Keratinocyte (primary cell): ENCODE measurements at regions not wholly inside any gene's neighbourhood (a gene's known extent, or its start where the extent isn't known, plus 50 kb on each side); places are given as distances from the start of the nearest gene placed in this dataset.
"Not testable (repeated sequence)": the region's sequence is repeated elsewhere in the genome, so short reads cannot be mapped to it uniquely, and the experiment has no call there.

ENCODE experiments used
- DNase-seq: peaks from one replicate; pipeline ENCODE4 v3.0.0-alpha.2; 2011; ENCODE audit warnings: low read depth, missing footprints, low spot score
- FAIRE-seq: peaks from 2 replicates; lab custom pipeline; 2011; peaks lifted over from hg19 to GRCh38; lab: Jason Lieb, UNC
- H2AFZ ChIP-seq: 2 replicates; pipeline ENCODE4 v1.6.0; 2012; ENCODE audit warnings: low read length, control low read depth, inconsistent platforms; ENCODE audit not compliant: control insufficient read depth
- H3K27ac ChIP-seq: 2 replicates; pipeline ENCODE4 v1.5.1; 2011; ENCODE audit warnings: low read length; ENCODE audit not compliant: control insufficient read depth, insufficient read depth
- H3K27me3 ChIP-seq: 3 replicates; pipeline ENCODE4 v1.6.0; 2011; ENCODE audit warnings: low read length; ENCODE audit not compliant: control insufficient read depth, insufficient read depth; ENCODE audit errors: extremely low read depth
- H3K36me3 ChIP-seq, 2 experiments: 2 replicates in 1 of 2; 3 replicates in 1 of 2; pipeline ENCODE4 v1.5.1; 2011; ENCODE audit warnings: low read length in 2 of 2, mild to moderate bottlenecking in 1 of 2; ENCODE audit not compliant: control insufficient read depth in 2 of 2, insufficient read depth in 2 of 2; ENCODE audit errors: extremely low read depth in 1 of 2
- H3K4me1 ChIP-seq: 3 replicates; pipeline ENCODE4 v1.5.1; 2011; ENCODE audit warnings: low read length; ENCODE audit not compliant: control insufficient read depth, insufficient read depth; ENCODE audit errors: extremely low read depth
- H3K4me2 ChIP-seq: 3 replicates; pipeline ENCODE4 v1.6.0; 2011; ENCODE audit warnings: low read depth, low read length; ENCODE audit not compliant: control insufficient read depth, insufficient read depth; ENCODE audit errors: extremely low read depth
- H3K4me3 ChIP-seq, 3 experiments: fragments of 200-600 bp in 1 of 3; sonication (generic) in 1 of 3; 2 replicates in 2 of 3; 3 replicates in 1 of 3; pipeline ENCODE4 v1.5.1; 2011 to 2016; ENCODE audit warnings: low read length in 3 of 3, mild to moderate bottlenecking in 3 of 3, control low read depth in 2 of 3, inconsistent platforms in 1 of 3, low read depth in 1 of 3, mixed read lengths in 1 of 3, mixed run types in 1 of 3, moderate library complexity in 1 of 3; ENCODE audit not compliant: control insufficient read depth in 2 of 3, insufficient read depth in 2 of 3; ENCODE audit errors: extremely low read depth in 1 of 3
- H3K79me2 ChIP-seq: 2 replicates; pipeline ENCODE4 v1.6.0; 2012; ENCODE audit warnings: low read length; ENCODE audit not compliant: control insufficient read depth, insufficient read depth
- H3K9ac ChIP-seq: 3 replicates; pipeline ENCODE4 v1.6.0; 2011; ENCODE audit warnings: low read length; ENCODE audit not compliant: control insufficient read depth, insufficient read depth; ENCODE audit errors: extremely low read depth
- H3K9me1 ChIP-seq: 3 replicates; pipeline ENCODE4 v1.6.0; 2011; ENCODE audit warnings: low read length; ENCODE audit not compliant: control insufficient read depth, insufficient read depth; ENCODE audit errors: extremely low read depth
- H3K9me3 ChIP-seq: 2 replicates; pipeline ENCODE4 v1.5.1; 2012; ENCODE audit warnings: low read depth, low read length; ENCODE audit not compliant: control insufficient read depth
- H4K20me1 ChIP-seq: 3 replicates; pipeline ENCODE4 v1.6.0; 2011; ENCODE audit warnings: low read length; ENCODE audit not compliant: control insufficient read depth, insufficient read depth; ENCODE audit errors: extremely low read depth
- CTCF ChIP-seq, 3 experiments: IDR thresholded peaks in 1 of 3; conservative IDR thresholded peaks in 1 of 3; optimal IDR thresholded peaks in 1 of 3; 2 replicates in 2 of 3; 3 replicates in 1 of 3; pipeline versions ENCODE3 to v1.5.1; 2011; ENCODE audit warnings: low read length in 3 of 3, mild to moderate bottlenecking in 3 of 3, moderate library complexity in 2 of 3, control low read depth in 1 of 3, inconsistent platforms in 1 of 3; ENCODE audit not compliant: insufficient read depth in 2 of 3; ENCODE audit errors: extremely low read depth in 1 of 3
- EZH2 ChIP-seq: IDR thresholded peaks from one replicate; pipeline ENCODE4 v1.6.1; 2012; ENCODE audit warnings: inconsistent platforms, mild to moderate bottlenecking, low read length, moderate library complexity
- dilution Hi-C: fragments of 300-500 bp; cut with MboI; formaldehyde crosslinking; loops from one replicate; pipeline ENCODE4 v1.7.0; 2020; ENCODE audit warnings: low sequenced_read_pairs; ENCODE audit not compliant: extremely low pct_ligation_motif_present

- Histone ChIP-seq H3K27me3 (no peaks in the 10 kb centered on the region), H3K9me1 (no peaks in the 10 kb centered on the region), H3K9ac (no peak overlapping the region), H4K20me1 (no peaks in the 10 kb centered on the region), H3K9me3 (no peaks in the 10 kb centered on the region), H3K4me2 (no peak overlapping the region), H3K27ac (no peak overlapping the region), H3K4me1 (no peaks in the 10 kb centered on the region), H3K79me2 (no peaks in the 10 kb centered on the region), H3K4me3 (no peak overlapping the region), H2AFZ (no peak overlapping the region), H3K36me3 (no peaks in the 10 kb centered on the region)
- DNase-seq (no peak), FAIRE-seq (no peak)
- TF ChIP-seq CTCF (optimal IDR thresholded peaks at IDR 0.05 in 1 of 3, IDR thresholded peaks at IDR 0.05 in 1 of 3, conservative IDR thresholded peaks at IDR 0.05 in 1 of 3; ENCODE audit: extremely low read depth in 1 of 3, insufficient read depth in 2 of 3, low read length in 3 of 3) (no peak), EZH2 (no peak)
- dilution Hi-C loops, result no loop called here
Measured at GRCh38 chr1:105462308-105462707, 1594.2 kb upstream of the PRMT6 start.

- H4K20me1 ChIP-seq, result no peaks in the 10 kb centered on the region
- no peak overlapping the region for H3K4me2 ChIP-seq
- no peak for DNase-seq
- no peaks in the 10 kb centered on the region for H3K9me3 ChIP-seq
- no peak overlapping the region for H3K9ac ChIP-seq
- no peaks in the 10 kb centered on the region for H3K36me3 ChIP-seq
- H3K27me3 ChIP-seq, result no peaks in the 10 kb centered on the region
- no peak overlapping the region for H3K27ac ChIP-seq
- FAIRE-seq, result no peak
- TF ChIP-seq EZH2, result no peak
- H3K9me1 ChIP-seq, result no peaks in the 10 kb centered on the region
- H3K79me2 ChIP-seq, result no peaks in the 10 kb centered on the region
- dilution Hi-C loops, result no loop called here
- no peaks in the 10 kb centered on the region for H3K4me1 ChIP-seq
- no peak overlapping the region for H3K4me3 ChIP-seq
- H2AFZ ChIP-seq, result no peak overlapping the region
Measured at GRCh38 chr1:105467549-105467948, 1588.9 kb upstream of the PRMT6 start.

GRCh38 chr1:105470541-105470940 is 1585.9 kb upstream of the PRMT6 start:
- H3K79me2 ChIP-seq, H3K36me3 ChIP-seq, dilution Hi-C loops, H3K27ac ChIP-seq, H3K4me3 ChIP-seq, H3K27me3 ChIP-seq, H3K4me1 ChIP-seq, H3K9me3 ChIP-seq, FAIRE-seq, H4K20me1 ChIP-seq, H3K4me2 ChIP-seq, H3K9ac ChIP-seq, H3K9me1 ChIP-seq, H2AFZ ChIP-seq, DNase-seq: not testable (repeated sequence)
